ENCODE measurements at regions not wholly inside any gene's neighbourhood (a gene's known extent, or its start where the extent isn't known, plus 50 kb on each side); places are given as distances from the start of the nearest gene placed in this dataset.
A peak's percentile ranks its signal among the peaks of the same experiment; 100 is the strongest.
"Not testable (repeated sequence)": the region's sequence is repeated elsewhere in the genome, so short reads cannot be mapped to it uniquely, and the experiment has no call there.

DNA sequence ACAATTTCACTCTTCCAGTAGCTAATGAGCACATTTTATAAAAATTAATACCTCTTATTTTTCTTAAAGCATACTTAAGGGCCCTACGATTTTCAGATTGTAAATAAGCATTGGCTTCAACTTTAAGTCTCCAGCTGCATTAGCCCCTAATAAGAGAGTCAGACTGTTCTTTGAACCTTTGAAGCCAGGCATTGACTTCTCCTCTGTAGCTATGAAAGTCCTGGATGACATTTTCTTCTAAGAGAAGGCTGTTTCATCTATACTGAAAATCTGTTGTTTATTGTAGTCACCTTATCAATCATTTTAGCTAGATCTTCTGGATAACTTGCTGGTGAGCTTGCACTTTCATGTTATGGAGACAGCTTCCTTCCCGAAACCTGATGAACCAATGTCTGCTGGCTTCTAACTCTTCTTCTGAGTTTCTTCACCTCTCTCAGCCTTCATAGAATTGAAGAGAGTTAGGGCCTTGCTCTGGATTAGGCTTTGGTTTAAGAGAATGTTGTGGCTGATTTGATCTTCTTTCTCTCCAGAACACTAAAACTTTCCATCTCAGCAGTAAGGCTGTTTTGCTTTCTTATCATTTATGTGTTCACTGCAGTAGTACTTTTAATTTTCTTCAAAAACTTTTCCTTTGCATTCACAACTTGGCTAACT lies 377.1 kb upstream of the RGS6 start:
- no peak for DNase-seq (ENCODE audit: low read depth in 3 of 3, low spot score in 1 of 3)

DNA sequence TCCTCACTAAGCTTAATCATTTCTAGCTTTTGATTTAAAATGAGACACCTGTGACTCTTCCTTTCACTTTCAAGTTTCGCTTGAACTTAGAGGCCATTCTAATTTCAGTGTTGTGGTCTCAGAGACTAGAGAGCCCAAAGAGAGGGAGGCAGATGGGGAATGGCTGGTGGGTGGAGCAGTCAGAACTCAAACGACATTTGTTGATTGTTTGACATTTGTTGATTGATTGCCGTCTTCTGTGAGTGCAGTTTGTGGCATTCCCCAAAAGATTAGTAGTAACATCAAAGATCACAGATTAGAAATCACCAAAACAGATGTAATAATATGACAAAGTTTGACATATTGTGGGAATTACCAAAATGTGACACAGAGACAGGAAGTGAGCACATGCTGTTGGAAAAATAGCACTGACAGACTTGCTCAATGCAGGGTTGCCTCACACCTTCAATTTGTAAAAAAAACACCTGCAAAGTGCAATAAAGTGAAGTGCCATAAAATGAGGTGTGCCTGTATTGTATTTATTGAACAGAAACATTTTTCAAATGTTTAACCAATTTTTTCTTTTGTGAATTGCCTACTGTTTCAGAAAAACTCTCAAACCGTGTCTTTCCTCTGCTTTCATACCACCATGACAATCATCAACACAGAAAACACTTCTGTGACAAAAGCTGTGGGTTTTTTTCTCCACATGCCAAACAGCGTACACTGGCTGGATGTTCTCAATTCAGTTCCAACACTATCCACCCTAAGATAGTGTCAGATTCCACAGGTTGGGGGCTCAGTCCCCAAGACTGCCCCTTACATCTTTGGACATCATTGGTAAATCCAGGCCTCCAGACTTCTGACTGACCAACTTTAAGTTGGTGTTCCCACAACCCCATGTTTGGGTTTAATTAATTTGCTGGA lies 376.3 kb upstream of the RGS6 start:
- peak; percentile 5 to 46 (median 11) for DNase-seq (ENCODE audit: low read depth in 3 of 3, low spot score in 1 of 3)

DNA sequence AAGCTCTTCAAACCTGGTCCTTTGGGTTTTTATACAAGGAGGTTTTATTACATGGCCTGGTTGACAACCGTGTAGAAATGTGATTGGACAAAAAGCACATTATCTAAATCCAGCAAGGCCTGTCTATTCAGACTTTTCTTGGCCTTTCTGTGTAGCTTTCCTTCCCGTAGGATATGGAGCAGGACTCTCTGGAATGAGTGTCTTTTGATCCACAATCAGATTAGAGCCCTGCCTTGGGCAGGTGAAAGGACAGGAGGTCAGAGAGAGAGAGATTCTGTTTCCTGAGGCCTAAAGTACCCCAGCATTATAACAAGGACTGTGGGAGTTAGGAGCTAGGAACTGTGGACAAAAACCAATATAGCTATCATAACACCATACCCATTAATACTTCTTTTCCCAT lies 375.5 kb upstream of the RGS6 start:
- DNase-seq (ENCODE audit: low read depth in 3 of 3, low spot score in 1 of 3): no peak

DNA sequence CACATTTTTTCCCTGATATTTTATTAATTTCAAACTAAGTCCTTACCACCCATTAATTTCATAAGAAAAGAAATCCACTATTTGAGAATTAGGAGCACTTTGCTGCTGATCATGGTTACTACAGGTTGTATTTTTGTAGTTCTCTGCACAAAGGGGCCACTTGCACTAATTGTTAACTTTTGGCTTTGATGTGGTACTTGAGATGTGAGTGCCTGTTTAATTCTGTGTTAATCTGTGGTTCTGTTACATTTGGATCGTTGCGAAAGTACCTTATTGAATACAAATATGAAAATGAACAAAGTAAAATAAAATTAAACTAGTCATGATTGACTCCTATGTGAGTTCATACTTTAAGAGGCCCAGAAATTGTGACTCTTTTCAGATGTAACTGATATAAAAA lies 374.9 kb upstream of the RGS6 start:
- no peak for DNase-seq (ENCODE audit: low read depth in 3 of 3, low spot score in 1 of 3)

DNA sequence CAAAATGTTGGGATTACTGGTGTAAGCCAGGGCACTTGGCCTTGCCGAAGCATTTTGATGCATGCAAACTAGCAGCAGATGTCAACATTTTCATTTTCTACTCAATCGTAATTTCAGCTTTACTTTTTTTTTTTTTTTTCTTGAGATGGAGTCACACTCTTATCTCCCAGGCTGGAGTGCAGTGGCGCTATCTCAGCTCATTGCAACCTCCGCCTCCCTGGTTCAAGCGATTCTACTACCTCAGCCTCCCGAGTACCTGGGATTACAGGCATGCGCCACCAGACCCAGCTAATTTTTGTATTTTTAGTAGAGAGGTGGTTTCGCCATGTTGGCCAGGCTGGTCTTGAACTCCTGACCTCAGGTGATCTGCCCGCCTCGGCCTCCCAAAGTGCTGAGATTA lies 373.3 kb upstream of the RGS6 start:
- not testable (repeated sequence) for DNase-seq (ENCODE audit: low read depth in 3 of 3, low spot score in 1 of 3)

DNA sequence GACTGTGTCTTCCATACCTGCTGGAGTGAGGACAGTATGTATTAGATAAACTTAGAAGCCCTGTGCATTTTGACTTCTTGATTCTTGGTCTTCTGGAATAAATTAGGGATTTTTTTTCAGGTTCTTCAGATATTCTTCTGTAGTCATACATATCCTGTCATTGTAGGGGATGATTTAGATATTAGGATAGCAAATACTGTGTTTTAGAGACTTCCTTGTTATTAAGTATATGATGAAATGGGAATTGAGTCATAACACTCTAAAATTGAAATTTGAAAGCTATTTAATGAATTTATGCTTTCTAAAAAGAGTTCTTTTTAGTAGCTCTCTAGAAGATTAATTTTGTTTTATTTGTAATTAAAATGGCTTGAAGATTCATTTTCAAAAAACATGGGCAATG lies 371.5 kb upstream of the RGS6 start:
- DNase-seq (ENCODE audit: low read depth in 3 of 3, low spot score in 1 of 3): no peak

DNA sequence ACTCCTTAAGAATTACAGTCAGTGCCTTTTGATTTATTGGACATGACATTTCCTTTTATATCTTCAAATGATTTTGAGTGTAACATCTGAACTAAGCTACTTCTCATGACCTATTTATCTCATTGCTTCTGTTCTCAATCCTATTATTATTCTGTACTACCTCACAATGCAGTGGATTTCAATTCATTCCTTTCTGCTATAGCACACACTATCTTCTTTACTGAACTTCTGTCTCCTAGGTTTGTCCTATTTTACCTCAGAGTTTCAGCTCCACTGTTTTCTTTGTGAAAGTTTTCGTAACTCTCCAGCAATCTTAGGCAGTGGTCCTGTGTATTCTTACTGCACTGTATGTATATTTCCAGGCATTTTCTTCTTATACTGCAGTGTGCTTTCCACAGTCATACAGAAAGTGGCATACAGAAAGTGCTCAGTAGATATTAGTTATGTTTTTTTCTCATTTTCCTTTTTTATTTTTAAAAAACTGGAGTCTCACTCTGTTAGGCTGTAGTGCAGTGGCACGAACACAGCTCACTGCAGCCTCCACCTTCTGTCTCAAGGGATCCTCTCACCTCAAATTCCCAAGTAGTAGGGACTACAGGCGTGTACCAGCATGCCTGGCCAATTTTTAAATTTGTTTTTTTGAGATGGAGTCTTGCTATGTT lies 368.6 kb upstream of the RGS6 start:
- no peak for DNase-seq (ENCODE audit: low read depth in 3 of 3, low spot score in 1 of 3)

DNA sequence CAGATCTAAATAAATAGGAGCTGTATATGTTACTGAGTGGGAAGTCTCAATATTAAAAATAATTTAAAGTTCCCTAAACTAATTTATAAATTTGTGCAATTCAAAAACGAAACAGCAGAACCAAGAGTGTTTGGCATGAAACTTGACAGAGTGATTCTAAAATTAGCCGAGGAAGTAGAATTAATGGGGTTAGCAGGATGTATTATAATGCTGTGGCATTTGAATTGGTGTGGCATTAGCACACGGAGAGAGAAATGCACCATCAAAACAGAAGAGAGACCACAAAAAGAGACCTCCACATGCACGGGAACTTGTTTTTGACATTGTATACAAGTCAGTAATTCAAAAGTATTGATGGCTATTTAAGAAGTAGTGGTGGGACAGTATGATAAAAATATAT lies 366.0 kb upstream of the RGS6 start:
- no peak for DNase-seq (ENCODE audit: low read depth in 3 of 3, low spot score in 1 of 3)

DNA sequence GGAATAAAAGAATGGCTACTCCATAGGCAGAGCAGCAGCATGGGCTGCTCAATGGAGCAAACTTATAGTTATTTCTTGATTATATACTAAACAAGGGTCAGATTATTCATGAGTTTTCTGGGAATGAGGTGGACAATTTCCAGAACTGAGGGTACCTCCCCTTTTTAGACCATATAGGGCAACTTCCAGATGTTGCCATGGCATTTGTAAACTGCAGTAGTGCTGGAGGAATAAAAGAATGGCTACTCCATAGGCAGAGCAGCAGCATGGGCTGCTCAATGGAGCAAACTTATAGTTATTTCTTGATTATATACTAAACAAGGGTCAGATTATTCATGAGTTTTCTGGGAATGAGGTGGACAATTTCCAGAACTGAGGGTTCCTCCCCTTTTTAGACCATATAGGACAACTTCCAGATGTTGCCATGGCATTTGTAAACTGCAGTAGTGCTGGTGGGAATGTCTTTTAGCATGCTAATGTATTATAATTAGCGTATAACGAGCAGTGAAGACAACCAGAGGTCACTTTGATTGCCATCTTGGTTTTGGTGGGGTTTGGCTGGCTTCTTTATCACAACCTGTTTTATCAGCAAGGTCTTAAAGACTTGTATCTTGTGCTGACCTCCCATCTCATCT lies 364.6 kb upstream of the RGS6 start:
- DNase-seq (ENCODE audit: low read depth in 3 of 3, low spot score in 1 of 3): not testable (repeated sequence)

DNA sequence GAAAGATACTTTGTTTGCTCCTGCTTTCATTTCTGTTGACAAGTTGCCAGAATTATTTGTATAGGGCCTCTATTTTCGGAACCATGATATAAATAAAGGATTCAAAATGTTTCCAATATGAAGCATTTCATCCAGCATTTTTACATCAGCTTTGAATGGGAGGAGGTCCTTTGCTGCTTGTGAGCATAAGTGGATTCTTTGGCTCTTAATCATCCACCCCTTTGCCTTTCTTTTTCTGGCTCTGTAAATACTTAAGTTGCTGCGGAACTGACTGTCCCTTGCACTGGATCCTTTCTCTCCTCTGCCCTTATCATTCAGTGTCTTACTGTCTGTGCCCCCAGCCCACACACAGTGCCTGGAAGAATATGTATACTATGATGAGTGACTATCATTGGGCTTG lies 357.3 kb upstream of the RGS6 start:
- no peak for DNase-seq (ENCODE audit: low read depth in 3 of 3, low spot score in 1 of 3)

DNA sequence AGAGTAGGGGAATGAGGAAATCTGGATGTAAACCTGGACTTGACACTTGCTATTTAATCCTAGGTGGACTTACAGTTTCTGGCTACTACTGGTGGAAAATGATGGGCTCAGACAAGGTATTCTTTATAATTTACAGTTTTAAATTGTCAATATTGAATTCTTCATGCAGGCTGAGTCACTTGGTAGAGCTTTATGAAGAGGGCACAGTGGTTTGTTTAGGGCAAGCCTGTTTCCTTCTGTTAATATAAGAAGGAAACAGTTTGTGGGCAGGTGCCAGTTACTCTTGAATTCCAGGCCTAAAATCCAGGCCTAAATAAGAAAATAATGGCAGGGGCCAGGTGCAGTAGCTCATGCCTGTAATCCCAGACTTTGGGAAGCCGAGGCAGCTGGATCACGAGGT lies 355.8 kb upstream of the RGS6 start:
- DNase-seq (ENCODE audit: low read depth in 3 of 3, low spot score in 1 of 3): no peak

DNA sequence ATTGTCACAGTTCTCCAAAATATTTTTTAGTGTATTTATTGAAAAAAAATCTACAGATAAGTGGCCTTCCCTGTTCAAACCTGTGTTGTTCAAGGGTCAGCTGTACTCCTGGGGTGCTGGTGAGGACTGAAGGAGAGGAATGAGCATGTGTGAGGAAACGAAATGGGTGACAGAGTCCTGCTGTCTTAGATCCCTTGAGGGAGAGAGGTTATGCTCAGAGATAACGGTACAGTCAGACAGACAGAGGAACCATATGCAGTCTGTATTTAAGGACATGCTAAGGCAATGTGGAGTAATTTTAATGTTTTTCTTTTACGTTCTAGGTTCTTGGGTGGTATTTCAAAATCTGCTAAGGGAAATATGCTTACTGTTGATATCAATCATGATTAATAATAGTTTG lies 352.9 kb upstream of the RGS6 start:
- no peak for DNase-seq (ENCODE audit: low read depth in 3 of 3, low spot score in 1 of 3)

DNA sequence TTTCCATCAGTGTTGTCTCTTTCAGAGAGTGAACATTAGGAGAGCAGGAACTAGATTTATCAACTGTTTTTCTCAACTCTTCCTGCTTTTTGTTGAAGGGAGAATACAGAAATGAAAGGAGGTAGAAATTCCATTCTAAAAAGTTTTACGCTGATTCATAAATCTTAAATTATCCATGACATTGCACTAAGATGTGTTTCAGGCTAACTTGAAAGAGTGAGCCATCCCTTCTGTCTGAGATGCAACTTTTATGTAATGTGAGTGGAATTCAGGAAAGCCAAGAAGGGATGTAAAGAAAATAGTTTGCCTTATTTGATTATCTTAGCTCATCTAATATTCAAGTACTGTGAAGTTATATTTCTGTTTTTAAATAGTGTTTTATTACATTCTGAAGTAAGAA lies 349.5 kb upstream of the RGS6 start:
- DNase-seq (ENCODE audit: low read depth in 3 of 3, low spot score in 1 of 3): no peak

DNA sequence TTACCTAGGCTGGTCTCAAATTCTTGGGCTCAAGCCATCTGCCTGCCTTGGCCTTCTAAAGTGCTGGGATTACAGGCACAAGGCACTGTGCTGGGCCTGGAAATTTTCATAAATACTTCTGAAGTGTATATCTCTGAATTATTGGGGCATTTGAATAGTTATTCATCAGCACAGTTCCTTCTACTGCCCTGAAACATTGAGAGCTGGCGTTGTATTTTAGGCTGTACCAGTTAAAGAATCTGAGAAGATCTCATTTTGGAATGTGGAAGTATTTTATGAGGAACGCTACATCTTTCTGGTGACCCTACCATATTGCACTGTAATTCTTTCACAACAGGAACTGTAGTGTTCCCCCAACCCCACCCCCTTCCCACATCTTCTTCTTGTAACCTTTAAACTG lies 349.0 kb upstream of the RGS6 start:
- DNase-seq (ENCODE audit: low read depth in 3 of 3, low spot score in 1 of 3): no peak

DNA sequence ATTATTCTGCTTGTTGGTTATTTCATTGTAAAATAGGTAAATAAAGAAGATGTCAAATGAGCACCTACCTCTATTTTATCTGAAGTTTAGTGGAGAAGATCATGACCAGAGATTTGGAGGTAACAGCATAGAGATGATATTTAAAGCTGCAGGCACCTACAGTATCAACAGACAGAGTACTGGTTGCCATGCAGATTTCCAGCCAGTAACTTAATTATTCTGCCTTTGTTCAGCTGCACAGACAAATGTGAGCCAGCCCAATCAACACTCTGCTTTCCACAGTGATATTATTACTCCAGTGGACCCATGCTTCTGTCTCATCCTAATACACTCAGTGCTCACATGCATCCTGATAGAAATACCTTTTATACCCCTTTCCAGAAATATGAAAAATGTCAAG lies 348.5 kb upstream of the RGS6 start:
- no peak for DNase-seq (ENCODE audit: low read depth in 3 of 3, low spot score in 1 of 3)

DNA sequence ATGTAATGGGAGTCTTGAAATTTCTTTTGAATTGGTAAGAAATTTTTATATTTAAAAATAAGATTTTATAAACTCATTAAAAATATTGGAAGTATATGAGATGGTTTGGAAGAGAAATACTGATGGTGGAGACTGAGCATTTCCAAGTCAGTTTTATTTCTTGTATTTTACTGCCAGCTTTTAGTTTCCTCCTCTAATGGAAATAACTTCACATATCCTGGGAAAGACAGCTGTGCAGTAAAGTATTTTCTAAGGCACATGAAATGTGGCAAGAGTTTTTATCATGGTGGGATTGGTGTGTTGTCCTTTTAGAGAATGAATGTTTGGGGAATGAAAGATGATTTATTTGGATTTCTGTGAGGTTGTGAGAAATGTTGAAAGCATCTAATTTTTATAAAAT lies 346.9 kb upstream of the RGS6 start:
- DNase-seq (ENCODE audit: low read depth in 3 of 3, low spot score in 1 of 3): no peak

DNA sequence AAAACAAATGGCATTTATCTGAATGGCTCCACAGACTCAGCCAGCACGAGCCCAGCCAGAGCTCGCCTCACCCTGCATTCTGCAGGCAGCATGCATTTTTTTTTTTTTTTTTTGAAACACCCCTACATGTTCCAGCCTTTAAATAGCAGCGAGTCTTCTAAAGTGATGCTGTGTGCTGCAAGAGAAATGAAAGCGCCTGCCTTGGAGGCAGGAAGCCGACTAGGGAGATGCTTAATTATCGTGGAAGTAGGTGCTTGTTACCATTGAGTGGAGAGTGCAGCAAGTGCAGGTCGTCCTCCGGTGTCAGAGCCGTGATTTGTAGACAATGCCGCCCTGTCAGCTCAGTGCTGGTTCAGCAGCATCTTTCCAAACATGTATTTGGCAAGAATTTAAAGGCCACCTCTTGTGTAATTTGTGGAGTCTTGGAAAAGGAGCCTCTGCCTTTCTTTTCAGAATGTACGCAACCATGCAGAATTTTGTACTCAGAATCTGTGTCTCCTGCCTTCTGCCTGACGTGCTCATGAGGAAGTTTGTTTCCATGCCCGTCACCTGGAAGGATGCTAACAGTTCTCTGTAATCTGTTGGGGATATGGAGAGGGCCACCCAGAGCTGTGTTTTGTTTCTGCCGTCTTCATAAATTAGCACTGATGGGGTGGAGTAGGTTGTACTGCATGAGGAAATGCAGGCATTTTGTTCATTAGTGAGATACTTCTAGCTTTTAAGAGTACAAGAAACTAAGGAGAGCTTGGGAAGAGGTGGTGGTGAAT lies 345.9 kb upstream of the RGS6 start:
- no peak for DNase-seq (ENCODE audit: low read depth in 3 of 3, low spot score in 1 of 3)

DNA sequence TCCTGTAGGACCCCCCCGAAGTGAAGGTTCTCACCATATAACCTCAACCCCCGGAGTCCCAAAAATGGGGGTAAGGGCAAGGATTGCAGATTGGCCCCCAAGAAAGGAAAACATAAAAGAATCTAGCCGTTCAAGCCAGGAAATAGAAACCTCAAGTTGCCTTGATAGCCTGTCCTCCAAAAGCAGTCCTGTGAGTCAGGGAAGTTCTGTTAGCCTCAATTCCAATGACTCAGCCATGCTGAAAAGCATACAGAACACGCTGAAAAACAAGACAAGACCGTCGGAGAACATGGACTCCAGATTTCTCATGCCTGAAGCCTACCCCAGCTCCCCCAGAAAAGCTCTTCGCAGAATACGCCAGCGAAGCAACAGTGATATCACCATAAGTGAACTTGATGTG lies 344.2 kb upstream of the RGS6 start:
- no peak for DNase-seq (ENCODE audit: low read depth in 3 of 3, low spot score in 1 of 3)

DNA sequence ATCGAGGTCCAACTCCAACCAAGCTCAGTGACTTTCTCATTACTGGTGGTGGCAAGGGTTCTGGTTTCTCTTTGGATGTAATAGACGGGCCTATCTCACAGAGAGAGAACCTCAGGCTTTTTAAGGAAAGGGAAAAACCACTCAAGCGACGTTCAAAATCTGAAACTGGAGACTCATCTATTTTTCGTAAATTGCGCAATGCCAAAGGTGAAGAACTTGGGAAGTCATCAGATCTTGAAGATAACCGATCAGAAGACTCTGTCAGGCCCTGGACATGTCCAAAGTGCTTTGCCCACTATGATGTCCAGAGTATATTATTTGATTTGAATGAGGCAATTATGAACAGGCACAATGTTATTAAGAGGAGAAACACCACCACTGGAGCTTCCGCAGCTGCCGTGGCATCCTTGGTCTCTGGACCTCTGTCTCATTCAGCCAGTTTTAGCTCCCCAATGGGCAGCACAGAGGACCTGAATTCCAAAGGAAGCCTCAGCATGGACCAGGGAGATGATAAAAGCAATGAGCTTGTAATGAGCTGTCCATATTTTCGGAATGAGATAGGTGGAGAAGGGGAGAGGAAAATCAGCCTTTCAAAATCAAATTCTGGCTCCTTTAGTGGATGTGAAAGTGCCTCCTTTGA lies 343.5 kb upstream of the RGS6 start:
- DNase-seq (ENCODE audit: low read depth in 3 of 3, low spot score in 1 of 3): no peak

DNA sequence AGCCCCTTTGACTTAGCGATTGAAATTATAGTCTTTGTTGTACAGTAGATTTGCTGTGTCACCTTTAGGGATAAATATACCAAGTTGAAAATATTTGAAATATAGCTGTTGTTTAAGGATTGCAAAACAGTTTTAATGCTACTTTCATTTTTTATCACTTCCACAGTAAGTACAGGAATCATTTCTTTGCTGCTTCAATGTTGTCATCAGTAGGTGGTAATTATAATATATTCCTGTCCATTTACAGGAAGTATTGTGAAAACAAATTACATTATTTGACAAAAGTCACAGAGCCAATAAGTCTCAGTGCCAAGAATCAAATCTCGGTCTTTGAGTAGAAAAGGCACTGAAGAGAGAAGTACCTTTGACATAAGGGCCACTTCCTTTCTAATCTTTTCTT lies 342.6 kb upstream of the RGS6 start:
- no peak for DNase-seq (ENCODE audit: low read depth in 3 of 3, low spot score in 1 of 3)

DNA sequence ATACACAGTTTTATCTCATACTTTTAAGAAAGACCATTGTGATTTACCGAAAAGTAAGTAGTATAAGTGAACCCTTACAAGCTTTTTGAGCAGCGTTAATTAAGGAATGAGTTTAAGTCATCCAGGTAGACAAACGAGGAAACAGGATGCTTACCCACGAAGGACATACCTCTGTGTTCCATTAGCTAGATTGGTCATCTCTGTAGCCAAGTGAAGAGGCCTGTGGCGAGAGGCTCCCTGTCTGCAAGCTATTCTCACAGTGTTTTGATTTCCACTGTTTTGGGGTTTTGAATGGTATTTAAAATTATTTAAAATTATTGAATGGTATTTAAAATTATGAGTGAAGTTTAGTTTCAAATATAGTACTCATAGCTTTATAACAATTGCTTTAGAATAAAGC lies 342.1 kb upstream of the RGS6 start:
- DNase-seq (ENCODE audit: low read depth in 3 of 3, low spot score in 1 of 3): no peak
